OCI-LY3 (cell line): ENCODE measurements at regions not wholly inside any gene's neighbourhood (a gene's known extent, or its start where the extent isn't known, plus 50 kb on each side); places are given as distances from the start of the nearest gene placed in this dataset.

ENCODE experiments used
- EZH2phosphoT487 ChIP-seq: fragments of 200-600 bp; shearing (Covaris generic); IDR thresholded peaks from 2 replicates; pipeline ENCODE4 v1.6.1; 2018; ENCODE audit warnings: antibody characterized with exemption, mixed run types, low read depth
- TF ChIP-seq, protein P1 (sequence below): fragments of 200-600, 300-600 bp; sonication (generic); IDR thresholded peaks from 2 replicates; pipeline ENCODE4 v1.5.1; 2014; ENCODE audit warnings: antibody characterized with exemption, low read length, low read depth

DNA sequence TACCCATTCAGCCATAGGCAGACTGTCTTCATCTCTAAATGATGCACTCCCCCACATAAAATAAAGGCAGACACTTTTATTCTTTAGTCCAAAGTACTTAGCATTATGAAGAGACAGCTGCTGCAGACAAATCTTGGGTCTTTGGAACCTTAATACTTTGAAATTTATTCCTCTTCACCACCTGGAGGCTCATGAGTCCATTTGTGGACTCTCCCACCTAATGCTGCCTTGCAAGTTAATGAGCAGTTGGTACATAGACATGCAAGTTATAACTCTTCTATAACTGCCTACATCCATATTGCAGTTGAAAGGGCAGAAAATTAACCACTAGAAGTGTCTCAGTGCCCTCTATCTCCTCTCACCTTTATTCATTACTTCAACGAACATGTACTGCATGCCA is 118.6 kb upstream of the CPEB2 start:
- TF ChIP-seq, protein P1, sequence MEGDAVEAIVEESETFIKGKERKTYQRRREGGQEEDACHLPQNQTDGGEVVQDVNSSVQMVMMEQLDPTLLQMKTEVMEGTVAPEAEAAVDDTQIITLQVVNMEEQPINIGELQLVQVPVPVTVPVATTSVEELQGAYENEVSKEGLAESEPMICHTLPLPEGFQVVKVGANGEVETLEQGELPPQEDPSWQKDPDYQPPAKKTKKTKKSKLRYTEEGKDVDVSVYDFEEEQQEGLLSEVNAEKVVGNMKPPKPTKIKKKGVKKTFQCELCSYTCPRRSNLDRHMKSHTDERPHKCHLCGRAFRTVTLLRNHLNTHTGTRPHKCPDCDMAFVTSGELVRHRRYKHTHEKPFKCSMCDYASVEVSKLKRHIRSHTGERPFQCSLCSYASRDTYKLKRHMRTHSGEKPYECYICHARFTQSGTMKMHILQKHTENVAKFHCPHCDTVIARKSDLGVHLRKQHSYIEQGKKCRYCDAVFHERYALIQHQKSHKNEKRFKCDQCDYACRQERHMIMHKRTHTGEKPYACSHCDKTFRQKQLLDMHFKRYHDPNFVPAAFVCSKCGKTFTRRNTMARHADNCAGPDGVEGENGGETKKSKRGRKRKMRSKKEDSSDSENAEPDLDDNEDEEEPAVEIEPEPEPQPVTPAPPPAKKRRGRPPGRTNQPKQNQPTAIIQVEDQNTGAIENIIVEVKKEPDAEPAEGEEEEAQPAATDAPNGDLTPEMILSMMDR, result no peak
- TF ChIP-seq EZH2phosphoT487, result no peak
